Effector memory CD8-positive, alpha-beta T cell (primary cell): ENCODE measurements at regions not wholly inside any gene's neighbourhood (a gene's known extent, or its start where the extent isn't known, plus 50 kb on each side); places are given as distances from the start of the nearest gene placed in this dataset.

Source experiments
- ATAC-seq: fragments of 150-1000 bp; cut with Tn5 transposase; replicated peaks from 2 replicates; pipeline ENCODE4 v1.10.0; 2021; ENCODE audit warnings: mild to moderate bottlenecking, moderate library complexity
- DNase-seq, 3 experiments: peaks; one replicate each; pipeline ENCODE4 v3.0.0; 2021
- H3K27ac Mint-ChIP-seq, 2 donors: one replicate each; pipeline ENCODE4 v1.8.0; 2022; ENCODE audit warnings: mild to moderate bottlenecking in 2 of 2, mixed read lengths in 2 of 2, moderate library complexity in 2 of 2
- H3K27me3 Mint-ChIP-seq, 2 donors: one replicate each; pipeline ENCODE4 v1.8.0; 2022; ENCODE audit warnings: mixed read lengths in 2 of 2
- H3K36me3 Mint-ChIP-seq: one replicate; pipeline ENCODE4 v1.8.0; 2022; ENCODE audit warnings: mild to moderate bottlenecking, moderate library complexity, mixed read lengths; ENCODE audit not compliant: insufficient read depth
- H3K4me1 Mint-ChIP-seq, 2 donors: one replicate each; pipeline ENCODE4 v1.8.0; 2022; ENCODE audit warnings: low read depth in 2 of 2, mixed read lengths in 2 of 2
- H3K4me3 Mint-ChIP-seq, 2 donors: one replicate each; pipeline ENCODE4 v1.8.0; 2022; ENCODE audit warnings: mild to moderate bottlenecking in 2 of 2, mixed read lengths in 2 of 2, moderate library complexity in 2 of 2
- H3K9me3 Mint-ChIP-seq, 2 donors: one replicate each; pipeline ENCODE4 v1.8.0; 2022; ENCODE audit warnings: mixed read lengths in 2 of 2

DNA sequence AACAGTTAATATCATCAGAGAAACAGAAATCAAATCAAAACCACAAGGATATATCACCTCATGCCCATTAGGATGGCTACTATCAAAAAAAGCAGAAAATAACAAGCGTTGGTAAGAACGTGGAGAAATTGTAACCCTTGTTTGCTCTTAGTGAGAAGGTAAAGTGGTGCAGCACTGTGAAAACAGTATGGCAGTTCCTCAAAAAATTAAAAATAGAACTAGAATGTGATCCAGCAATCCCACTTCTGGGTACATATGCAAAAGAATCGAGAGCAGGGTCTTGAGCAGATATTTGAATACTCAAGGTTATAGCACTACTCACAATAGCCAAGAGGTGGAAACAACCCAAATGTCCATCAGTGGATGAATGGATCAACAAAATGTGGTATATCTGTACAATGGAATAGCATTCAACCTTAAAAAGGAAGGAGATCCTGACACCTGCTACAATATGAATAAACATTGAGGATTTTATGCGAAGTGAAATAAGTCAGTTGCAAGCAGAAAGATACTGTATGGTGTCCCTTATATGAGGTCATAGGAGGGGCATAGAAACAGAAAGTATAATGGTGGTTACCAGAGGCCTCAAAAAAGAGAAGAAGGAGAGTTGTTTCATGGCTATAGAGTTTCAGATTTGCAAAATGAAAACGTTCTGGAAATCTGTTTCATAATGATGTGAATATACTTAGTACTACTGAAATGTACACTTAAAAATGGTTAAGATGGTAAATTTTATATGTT is 131.0 kb upstream of the EEA1 start:
- peak; percentile 53 for ATAC-seq
- H3K27ac Mint-ChIP-seq: no peak overlapping the region
- peaks cover 29 to 43% of the 10 kb centered on the region in 2 donors for H3K27me3 Mint-ChIP-seq
- H3K9me3 Mint-ChIP-seq: no peaks in the 10 kb centered on the region
- no peaks in the 10 kb centered on the region for H3K36me3 Mint-ChIP-seq
- no peak overlapping the region for H3K4me3 Mint-ChIP-seq
- no peaks in the 10 kb centered on the region for H3K4me1 Mint-ChIP-seq
- DNase-seq: no peak

DNA sequence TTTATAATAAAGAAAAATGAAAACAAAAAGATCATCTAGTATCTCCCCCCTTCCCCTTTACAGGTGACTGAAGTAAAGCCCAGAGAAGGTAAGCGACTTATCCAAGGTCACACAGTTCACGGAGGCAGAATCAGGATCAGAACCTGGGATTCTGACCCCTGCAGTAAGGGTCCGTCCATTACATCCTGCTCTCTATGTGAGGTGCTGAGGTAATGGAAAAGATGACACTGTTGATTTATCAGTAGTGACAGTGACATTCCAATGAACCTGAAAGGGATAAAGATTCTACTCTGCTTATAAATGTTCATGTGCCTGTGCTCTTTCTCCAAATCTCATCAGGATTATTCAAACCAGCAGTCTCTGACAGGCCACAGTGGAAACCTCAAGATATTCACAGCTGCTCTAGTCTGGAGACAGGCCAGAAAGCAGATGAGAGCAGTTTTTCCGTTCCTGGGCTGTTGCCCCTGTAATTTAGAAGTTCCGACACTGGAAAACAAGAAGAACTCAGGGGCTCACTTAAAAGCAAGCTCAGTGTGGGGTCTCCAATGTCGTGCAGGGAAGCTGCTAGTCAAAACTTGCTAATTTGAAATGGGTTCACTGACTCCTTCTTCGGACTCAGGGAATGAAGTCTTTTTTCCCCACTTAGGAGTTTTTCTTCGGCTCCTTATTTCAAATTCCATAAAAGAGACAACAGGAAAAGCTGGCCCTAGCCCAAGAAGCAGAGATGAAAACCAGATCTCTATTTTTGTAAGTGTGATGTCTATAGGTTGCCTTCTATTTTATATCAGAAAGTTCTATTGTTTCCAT is 131.8 kb upstream of the EEA1 start:
- Mint-ChIP-seq H3K27ac (no peak overlapping the region), H3K4me1 (no peaks in the 10 kb centered on the region), H3K27me3 (peaks cover 27 to 47% of the 10 kb centered on the region in 2 donors), H3K4me3 (no peak overlapping the region), H3K36me3 (no peaks in the 10 kb centered on the region), H3K9me3 (no peaks in the 10 kb centered on the region)
- ATAC-seq (no peak), DNase-seq (no peak)

- ATAC-seq: no peak
- Mint-ChIP-seq H3K4me3 (no peak overlapping the region), H3K27ac (no peak overlapping the region), H3K36me3 (no peaks in the 10 kb centered on the region), H3K9me3 (no peaks in the 10 kb centered on the region), H3K27me3 (peaks cover 27 to 47% of the 10 kb centered on the region in 2 donors), H3K4me1 (no peaks in the 10 kb centered on the region)
- no peak for DNase-seq
Observed at GRCh38 chr12:93061473-93062419, 132.7 kb upstream of the EEA1 start.

DNA sequence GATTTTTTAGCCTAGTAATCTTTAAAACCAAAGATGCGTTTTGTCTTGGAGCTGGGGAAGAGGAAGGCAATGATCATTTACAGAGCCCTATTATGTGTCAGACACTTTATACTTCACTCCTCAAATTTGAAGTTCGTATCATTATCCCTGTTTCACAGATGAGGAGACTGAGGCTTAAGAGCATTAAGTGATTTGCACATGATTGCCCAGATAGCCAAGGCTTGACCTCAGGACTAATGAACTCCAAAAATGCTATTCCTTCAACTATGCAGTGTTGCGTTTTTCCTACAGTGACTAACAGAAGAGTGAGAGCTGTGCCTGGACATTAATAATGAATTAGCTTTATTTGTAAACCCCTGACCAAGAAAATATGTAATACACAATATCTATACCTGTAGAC is 136.8 kb upstream of the EEA1 start:
- Mint-ChIP-seq H3K4me1 (no peaks in the 10 kb centered on the region), H3K9me3 (no peaks in the 10 kb centered on the region), H3K4me3 (no peak overlapping the region), H3K27me3 (peaks cover 27 to 33% of the 10 kb centered on the region in 2 donors), H3K27ac (no peak overlapping the region), H3K36me3 (no peaks in the 10 kb centered on the region)
- DNase-seq: no peak
- no peak for ATAC-seq

- H3K4me1 Mint-ChIP-seq: no peaks in the 10 kb centered on the region
- H3K27ac Mint-ChIP-seq: no peak overlapping the region
- DNase-seq (no peak), ATAC-seq (no peak)
- H3K4me3 Mint-ChIP-seq: no peak overlapping the region
- H3K9me3 Mint-ChIP-seq: no peaks in the 10 kb centered on the region
- H3K36me3 Mint-ChIP-seq: no peaks in the 10 kb centered on the region
- peaks cover 19 to 42% of the 10 kb centered on the region in 2 donors for H3K27me3 Mint-ChIP-seq
Observed at GRCh38 chr12:93072340-93072739, 143.2 kb upstream of the EEA1 start.

GRCh38 chr12:93073324-93073723 is 144.2 kb upstream of the EEA1 start:
- Mint-ChIP-seq H3K27ac (no peak overlapping the region), H3K36me3 (no peaks in the 10 kb centered on the region), H3K4me3 (no peak overlapping the region), H3K27me3 (peaks cover 29 to 39% of the 10 kb centered on the region in 2 donors), H3K4me1 (no peaks in the 10 kb centered on the region), H3K9me3 (no peaks in the 10 kb centered on the region)
- ATAC-seq (no peak), DNase-seq (no peak)

- peaks cover 3% of the 10 kb centered on the region for H3K36me3 Mint-ChIP-seq
- DNase-seq (no peak), ATAC-seq (no peak)
- no peaks in the 10 kb centered on the region for H3K9me3 Mint-ChIP-seq
- H3K4me3 Mint-ChIP-seq: no peak overlapping the region
- peaks cover 21 to 41% of the 10 kb centered on the region in 2 donors for H3K27me3 Mint-ChIP-seq
- H3K4me1 Mint-ChIP-seq: no peaks in the 10 kb centered on the region
- no peak overlapping the region for H3K27ac Mint-ChIP-seq
Observed at GRCh38 chr12:93078059-93078458, 149.0 kb upstream of the EEA1 start.

DNA sequence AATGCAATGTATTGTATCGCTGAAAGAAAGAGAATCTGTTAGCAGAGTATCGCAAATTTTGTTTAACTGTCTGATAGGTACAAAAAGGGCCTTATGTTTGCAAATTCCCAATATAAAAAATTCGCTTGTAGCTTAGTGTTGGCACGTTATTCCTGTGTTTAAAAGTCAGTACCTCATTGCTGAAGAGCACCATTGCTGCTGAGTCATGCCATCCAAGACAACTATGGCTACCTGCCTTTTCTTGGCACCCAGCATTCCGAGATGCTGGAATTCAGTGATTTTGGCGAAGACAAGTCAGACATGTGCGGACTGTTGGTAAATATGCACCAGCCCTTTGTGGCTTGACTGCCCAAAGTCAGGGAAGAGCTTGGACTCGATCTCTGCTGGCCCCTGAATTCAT is 149.5 kb upstream of the EEA1 start:
- ATAC-seq (no peak), DNase-seq (no peak)
- Mint-ChIP-seq H3K4me1 (no peaks in the 10 kb centered on the region), H3K27me3 (peaks cover 15 to 41% of the 10 kb centered on the region in 2 donors), H3K9me3 (no peaks in the 10 kb centered on the region), H3K27ac (no peak overlapping the region), H3K4me3 (no peak overlapping the region), H3K36me3 (peaks cover 3% of the 10 kb centered on the region)

- no peaks in the 10 kb centered on the region for H3K9me3 Mint-ChIP-seq
- ATAC-seq (no peak), DNase-seq (no peak)
- peaks cover 3% of the 10 kb centered on the region for H3K36me3 Mint-ChIP-seq
- no peaks in the 10 kb centered on the region for H3K4me1 Mint-ChIP-seq
- peaks cover 14 to 35% of the 10 kb centered on the region in 2 donors for H3K27me3 Mint-ChIP-seq
- H3K4me3 Mint-ChIP-seq: no peak overlapping the region
- no peak overlapping the region for H3K27ac Mint-ChIP-seq
Observed at GRCh38 chr12:93079271-93079670, 150.2 kb upstream of the EEA1 start.

GRCh38 chr12:93079976-93080375 is 150.9 kb upstream of the EEA1 start:
- H3K27ac Mint-ChIP-seq: no peak overlapping the region
- no peaks in the 10 kb centered on the region for H3K9me3 Mint-ChIP-seq
- no peaks in the 10 kb centered on the region for H3K4me1 Mint-ChIP-seq
- no peak overlapping the region for H3K4me3 Mint-ChIP-seq
- DNase-seq (no peak), ATAC-seq (no peak)
- peaks cover 3% of the 10 kb centered on the region for H3K36me3 Mint-ChIP-seq
- peaks cover 14 to 35% of the 10 kb centered on the region in 2 donors for H3K27me3 Mint-ChIP-seq

GRCh38 chr12:93080452-93080851 is 151.4 kb upstream of the EEA1 start:
- H3K4me3 Mint-ChIP-seq: no peak overlapping the region
- no peaks in the 10 kb centered on the region for H3K4me1 Mint-ChIP-seq
- H3K27ac Mint-ChIP-seq: no peak overlapping the region
- ATAC-seq: no peak
- H3K36me3 Mint-ChIP-seq: peaks cover 3% of the 10 kb centered on the region
- H3K27me3 Mint-ChIP-seq: peaks cover 10 to 35% of the 10 kb centered on the region in 2 donors
- H3K9me3 Mint-ChIP-seq: no peaks in the 10 kb centered on the region
- no peak for DNase-seq

DNA sequence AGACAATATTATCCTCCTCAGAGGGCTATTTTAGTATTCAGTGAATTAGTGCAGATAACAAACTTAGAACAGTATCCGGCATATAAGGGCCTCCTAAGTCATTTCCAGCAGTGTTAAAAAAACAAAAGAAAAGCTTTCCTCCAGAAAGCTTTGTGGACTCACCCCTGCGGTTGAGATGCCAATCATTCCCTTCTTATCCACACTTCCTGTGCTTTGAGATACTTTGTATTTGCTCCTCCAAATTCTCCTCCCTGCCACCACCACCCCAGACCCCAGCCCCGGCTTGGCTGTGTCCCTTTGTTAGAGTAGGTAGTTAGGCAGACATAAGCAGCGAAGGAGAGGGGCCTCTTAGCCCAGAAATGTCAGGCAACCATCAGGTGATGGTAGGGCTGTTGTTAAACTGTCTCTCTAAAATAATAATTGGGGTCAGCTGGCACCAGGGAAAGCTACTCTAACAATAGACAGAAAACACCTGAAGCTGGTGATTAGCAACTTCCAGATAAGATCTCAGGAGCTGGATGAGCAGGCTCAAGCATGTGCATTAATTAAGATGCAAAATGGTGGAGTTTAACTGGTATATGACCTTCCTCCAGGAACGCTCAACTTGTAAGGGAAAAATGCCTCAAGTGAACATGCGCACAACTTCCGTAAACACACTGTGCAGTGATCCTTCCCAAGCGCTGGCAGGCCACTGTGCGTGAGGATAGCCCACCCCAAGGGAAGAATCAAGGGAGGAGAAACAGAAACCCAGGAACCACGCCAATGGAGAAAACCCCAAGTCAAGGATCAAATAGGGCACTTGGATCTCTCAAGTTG is 152.1 kb upstream of the EEA1 start:
- Mint-ChIP-seq H3K4me1 (no peaks in the 10 kb centered on the region), H3K36me3 (peaks cover 3% of the 10 kb centered on the region)
- no peak for ATAC-seq

DNA sequence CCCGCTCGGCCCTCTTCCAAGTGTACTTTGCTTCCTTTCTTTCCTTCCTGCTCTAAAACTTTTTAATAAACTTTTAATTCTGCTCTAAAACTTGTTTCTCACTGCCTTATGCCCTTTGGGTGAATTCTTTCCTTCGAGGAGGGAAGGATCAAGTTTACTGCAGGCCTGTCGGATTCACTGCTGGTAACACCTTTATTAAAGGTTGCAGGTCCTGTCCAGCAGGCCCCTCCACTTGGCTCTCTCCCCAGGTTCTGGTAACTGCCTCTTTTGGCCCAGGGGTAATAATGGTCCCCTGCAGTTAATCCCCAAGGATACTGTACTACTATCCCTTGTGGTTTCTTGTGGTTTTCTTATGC is 152.7 kb upstream of the EEA1 start:
- Mint-ChIP-seq H3K4me3 (no peak overlapping the region), H3K4me1 (no peaks in the 10 kb centered on the region)
- DNase-seq: no peak

More for the DNA sequence above, 152.1 kb upstream of the EEA1 start:
- no peak overlapping the region for H3K4me3 Mint-ChIP-seq
- no peaks in the 10 kb centered on the region for H3K9me3 Mint-ChIP-seq
- H3K27me3 Mint-ChIP-seq: peaks cover 5 to 35% of the 10 kb centered on the region in 2 donors
- DNase-seq: no peak
- H3K27ac Mint-ChIP-seq: no peak overlapping the region

More for the DNA sequence above, 152.7 kb upstream of the EEA1 start:
- H3K27ac Mint-ChIP-seq: no peak overlapping the region
- peaks cover 3% of the 10 kb centered on the region for H3K36me3 Mint-ChIP-seq
- ATAC-seq: no peak
- H3K27me3 Mint-ChIP-seq: peaks cover 5 to 35% of the 10 kb centered on the region in 2 donors
- H3K9me3 Mint-ChIP-seq: peaks cover 0 to 1% of the 10 kb centered on the region in 2 donors
